ENCODE measurements at regions not wholly inside any gene's neighbourhood (a gene's known extent, or its start where the extent isn't known, plus 50 kb on each side); places are given as distances from the start of the nearest gene placed in this dataset.

DNA sequence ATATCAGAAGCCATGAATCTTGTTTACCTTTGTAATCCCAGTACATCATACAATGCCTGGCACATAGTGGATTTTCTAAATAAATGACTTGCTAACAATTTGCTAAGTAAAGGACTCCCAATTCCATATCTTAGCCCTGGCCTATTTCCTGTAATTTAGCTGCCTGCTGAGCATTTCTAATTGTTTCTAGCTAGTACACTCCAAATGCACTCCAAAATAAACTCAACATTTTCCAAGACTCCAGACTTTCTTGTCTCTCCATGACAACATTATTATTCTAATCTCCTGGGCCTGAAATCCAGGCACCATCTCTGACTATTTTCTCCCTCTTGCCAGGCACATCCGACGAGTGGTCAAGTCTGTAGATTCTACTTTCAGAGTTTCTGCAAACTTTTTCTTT is 773.5 kb downstream of the SQOR start:
- no peak overlapping the region for H4K91ac ChIP-seq (ENCODE audit: insufficient read length, low read depth, low read length)
- no peak overlapping the region for H3K18ac ChIP-seq (ENCODE audit: insufficient read length, low read depth, low read length)
- H4K20me1 ChIP-seq (ENCODE audit: control insufficient read depth, insufficient read depth, insufficient read length) = no peaks in the 10 kb centered on the region
- H3K27me3 ChIP-seq (ENCODE audit: insufficient read depth, low read length) = no peaks in the 10 kb centered on the region
- no peak overlapping the region for H3K4ac ChIP-seq (ENCODE audit: low read depth, low read length)
- Mint-ChIP-seq H3K9me3 (no peaks in the 10 kb centered on the region), H3K27ac (no peak overlapping the region), H3K27me3 (ENCODE audit: low read depth) (no peaks in the 10 kb centered on the region), H3K4me3 (no peak overlapping the region), H3K4me1 (peaks cover 19 to 24% of the 10 kb centered on the region in 2 experiments), H3K36me3 (ENCODE audit: insufficient read depth in 1 of 3, low read depth in 3 of 3) (no peaks in the 10 kb centered on the region)
- H3K79me1 ChIP-seq (ENCODE audit: insufficient read depth, low read depth, low read length, poor library complexity, severe bottlenecking) = no peaks in the 10 kb centered on the region
- no peak overlapping the region for H3K56ac ChIP-seq (ENCODE audit: insufficient read length, low read depth, low read length)
- H3K79me2 ChIP-seq (ENCODE audit: insufficient read depth, low read length) = no peaks in the 10 kb centered on the region
- TF ChIP-seq, protein P1, sequence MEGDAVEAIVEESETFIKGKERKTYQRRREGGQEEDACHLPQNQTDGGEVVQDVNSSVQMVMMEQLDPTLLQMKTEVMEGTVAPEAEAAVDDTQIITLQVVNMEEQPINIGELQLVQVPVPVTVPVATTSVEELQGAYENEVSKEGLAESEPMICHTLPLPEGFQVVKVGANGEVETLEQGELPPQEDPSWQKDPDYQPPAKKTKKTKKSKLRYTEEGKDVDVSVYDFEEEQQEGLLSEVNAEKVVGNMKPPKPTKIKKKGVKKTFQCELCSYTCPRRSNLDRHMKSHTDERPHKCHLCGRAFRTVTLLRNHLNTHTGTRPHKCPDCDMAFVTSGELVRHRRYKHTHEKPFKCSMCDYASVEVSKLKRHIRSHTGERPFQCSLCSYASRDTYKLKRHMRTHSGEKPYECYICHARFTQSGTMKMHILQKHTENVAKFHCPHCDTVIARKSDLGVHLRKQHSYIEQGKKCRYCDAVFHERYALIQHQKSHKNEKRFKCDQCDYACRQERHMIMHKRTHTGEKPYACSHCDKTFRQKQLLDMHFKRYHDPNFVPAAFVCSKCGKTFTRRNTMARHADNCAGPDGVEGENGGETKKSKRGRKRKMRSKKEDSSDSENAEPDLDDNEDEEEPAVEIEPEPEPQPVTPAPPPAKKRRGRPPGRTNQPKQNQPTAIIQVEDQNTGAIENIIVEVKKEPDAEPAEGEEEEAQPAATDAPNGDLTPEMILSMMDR (conservative IDR thresholded peaks at IDR 0.05) = no peak
- no peaks in the 10 kb centered on the region for H3K9me3 ChIP-seq (ENCODE audit: control insufficient read depth, low read depth, low read length)
- no peak overlapping the region for H3K23ac ChIP-seq (ENCODE audit: insufficient read length, low read depth, low read length)
- DNase-seq = no peak
- H2BK12ac ChIP-seq (ENCODE audit: insufficient read length, low read depth, low read length) = no peak overlapping the region
- no peak overlapping the region for H2AK5ac ChIP-seq (ENCODE audit: insufficient read length, low read length)
- no peak overlapping the region for H2BK5ac ChIP-seq (ENCODE audit: insufficient read length, low read length)
- H2BK20ac ChIP-seq (ENCODE audit: low read depth, low read length, poor library complexity, severe bottlenecking) = no peak overlapping the region
- H3K27ac ChIP-seq (ENCODE audit: insufficient read length, low read depth, low read length) = no peak overlapping the region
- H3K4me1 ChIP-seq (ENCODE audit: insufficient read depth, low read length) = peaks cover 2% of the 10 kb centered on the region; the same call in 1 of the 2 replicates
- H3K9ac ChIP-seq (ENCODE audit: extremely low read depth, insufficient read length, low read length) = no peak overlapping the region
- H2BK15ac ChIP-seq (ENCODE audit: low read depth, low read length) = no peak overlapping the region
- H3K14ac ChIP-seq (ENCODE audit: insufficient read depth, low read length) = no peak overlapping the region
- H2AFZ ChIP-seq (ENCODE audit: low read length) = no peak overlapping the region
- no peak overlapping the region for H3K4me2 ChIP-seq (ENCODE audit: insufficient read depth, insufficient read length, low read length)
- no CpG with 5 or more reads among the region's 2 CpGs for whole genome bisulfite sequencing (ENCODE audit: extremely low coverage, insufficient read length, low lambda C conversion rate)
- H4K5ac ChIP-seq (ENCODE audit: insufficient read length, low read depth, low read length) = no peak overlapping the region
- no peak overlapping the region for H2BK120ac ChIP-seq (ENCODE audit: low read depth, low read length, poor library complexity, severe bottlenecking)
- H3T11ph ChIP-seq (ENCODE audit: low read length) = no peak overlapping the region
- H4K8ac ChIP-seq (replicated peaks; ENCODE audit: insufficient read length, low read depth, low read length) = no peak overlapping the region
- no peaks in the 10 kb centered on the region for H3K23me2 ChIP-seq (ENCODE audit: insufficient read length, low read depth, low read length, poor library complexity, severe bottlenecking)

Measured in H9 (cell line).